ENCODE measurements at regions not wholly inside any gene's neighbourhood (a gene's known extent, or its start where the extent isn't known, plus 50 kb on each side); places are given as distances from the start of the nearest gene placed in this dataset.
"Not testable (repeated sequence)": the region's sequence is repeated elsewhere in the genome, so short reads cannot be mapped to it uniquely, and the experiment has no call there.

DNA sequence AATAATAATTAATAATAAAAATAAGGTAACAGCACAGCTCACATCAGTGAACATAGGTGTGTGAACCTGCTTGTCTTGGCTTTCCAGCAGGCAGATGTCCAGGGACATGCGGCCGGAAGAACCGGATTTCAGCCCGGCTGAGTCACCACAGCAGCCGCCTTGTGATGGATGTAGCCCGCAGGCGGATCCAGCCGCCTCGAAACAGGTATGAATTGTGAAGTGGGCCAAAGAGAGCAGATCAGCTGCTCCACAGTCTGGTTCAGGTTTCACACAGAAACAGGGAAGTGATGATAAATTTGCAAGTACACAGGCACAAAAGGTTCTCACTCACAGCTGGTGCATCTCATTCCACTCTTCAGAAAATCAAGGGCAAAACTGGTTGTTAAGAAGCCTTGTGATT is 55.1 kb downstream of the ID4 start:
- Histone ChIP-seq H3K27ac (ENCODE audit: low read depth in 2 of 2, low read length in 1 of 2) (peak overlapping the region in 1 of 2 donors; percentile 45), H3K4me1 (ENCODE audit: control insufficient read depth in 2 of 2, insufficient read depth in 2 of 2, low read length in 1 of 2) (no peaks in the 10 kb centered on the region), H3K9me3 (ENCODE audit: control insufficient read depth in 2 of 2, insufficient read depth in 1 of 2, low read depth in 1 of 2, low read length in 1 of 2) (no peaks in the 10 kb centered on the region), H3K27me3 (ENCODE audit: control insufficient read depth in 1 of 2, insufficient read depth in 2 of 2, low read length in 2 of 2) (no peaks in the 10 kb centered on the region), H3K36me3 (ENCODE audit: control insufficient read depth in 2 of 2, insufficient read depth in 2 of 2, low read length in 1 of 2) (no peaks in the 10 kb centered on the region), H3K4me3 (ENCODE audit: low read depth in 1 of 2, low read length in 2 of 2) (no peak overlapping the region)
- WGBS, 2 donors: 55 to 58% methylated on average over 9 of the region's 9 CpGs

DNA sequence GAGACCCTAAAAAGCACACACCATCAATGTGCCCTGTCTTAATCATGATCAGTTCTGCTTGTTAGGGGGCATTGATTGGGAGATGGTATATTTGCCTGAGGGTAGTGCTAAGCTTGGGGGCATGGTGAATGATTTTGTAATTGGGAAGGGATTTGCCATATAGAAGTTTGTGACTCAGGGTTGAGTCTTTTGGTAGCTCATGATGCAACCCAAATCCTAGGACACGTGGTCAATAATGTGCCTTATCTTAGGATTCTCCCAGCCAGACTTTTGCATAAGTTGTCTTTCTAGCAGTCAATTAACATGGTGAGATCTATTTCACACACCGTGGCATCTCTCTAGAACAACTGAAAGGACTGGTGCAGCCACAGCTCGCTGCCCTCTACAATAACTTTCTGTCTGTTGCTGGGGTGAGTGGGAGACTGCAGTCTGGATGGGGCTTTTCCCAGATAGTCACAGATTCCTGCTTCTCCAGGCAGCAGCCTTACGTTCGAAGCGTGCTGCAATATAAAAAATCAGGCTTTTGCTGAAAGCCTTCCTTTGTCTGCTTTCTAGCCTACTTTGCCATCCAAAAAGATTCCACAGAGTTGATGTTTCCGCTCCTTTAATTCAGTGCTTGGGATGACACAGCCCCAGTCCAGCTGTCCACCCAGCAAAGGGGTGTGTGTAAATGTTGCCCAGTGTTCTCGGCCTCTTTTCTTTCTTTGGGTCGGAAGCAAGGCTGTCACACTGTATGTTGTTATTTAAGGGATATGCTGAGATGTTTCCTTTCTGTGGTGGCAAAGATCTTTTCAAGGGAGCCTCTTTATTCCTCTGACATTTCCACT is 58.9 kb downstream of the ID4 start:
- H3K27me3 ChIP-seq (ENCODE audit: control insufficient read depth in 1 of 2, insufficient read depth in 2 of 2, low read length in 2 of 2): no peaks in the 10 kb centered on the region
- no peak overlapping the region for H3K27ac ChIP-seq (ENCODE audit: low read depth in 2 of 2, low read length in 1 of 2)
- H3K9me3 ChIP-seq (ENCODE audit: control insufficient read depth in 2 of 2, insufficient read depth in 1 of 2, low read depth in 1 of 2, low read length in 1 of 2): no peaks in the 10 kb centered on the region
- H3K4me3 ChIP-seq (ENCODE audit: low read depth in 1 of 2, low read length in 2 of 2): no peak overlapping the region
- H3K36me3 ChIP-seq (ENCODE audit: control insufficient read depth in 2 of 2, insufficient read depth in 2 of 2, low read length in 1 of 2): no peaks in the 10 kb centered on the region
- no peaks in the 10 kb centered on the region for H3K4me1 ChIP-seq (ENCODE audit: control insufficient read depth in 2 of 2, insufficient read depth in 2 of 2, low read length in 1 of 2)
- 81 to 87% methylated on average over 9 of the region's 9 CpGs for WGBS, 2 donors

DNA sequence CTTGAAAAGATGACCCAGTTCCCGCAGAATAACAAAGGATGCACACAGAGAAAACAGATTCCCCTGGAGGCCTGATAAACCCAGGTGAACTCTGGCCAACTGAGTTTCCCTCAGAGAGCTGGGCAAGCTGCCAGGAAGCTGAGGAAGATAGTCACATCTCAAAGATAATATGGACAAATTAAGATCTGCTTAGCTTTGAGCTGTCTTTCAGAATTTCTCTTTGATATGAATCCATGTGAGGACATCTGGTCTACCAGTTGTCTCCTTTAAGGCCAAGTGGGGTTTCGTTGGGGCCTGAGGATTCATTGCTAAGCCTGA is 59.5 kb downstream of the ID4 start:
- Histone ChIP-seq H3K4me3 (ENCODE audit: low read depth in 1 of 2, low read length in 2 of 2) (no peak overlapping the region), H3K27me3 (ENCODE audit: control insufficient read depth in 1 of 2, insufficient read depth in 2 of 2, low read length in 2 of 2) (no peaks in the 10 kb centered on the region), H3K27ac (ENCODE audit: low read depth in 2 of 2, low read length in 1 of 2) (no peak overlapping the region), H3K9me3 (ENCODE audit: control insufficient read depth in 2 of 2, insufficient read depth in 1 of 2, low read depth in 1 of 2, low read length in 1 of 2) (no peaks in the 10 kb centered on the region), H3K4me1 (ENCODE audit: control insufficient read depth in 2 of 2, insufficient read depth in 2 of 2, low read length in 1 of 2) (no peaks in the 10 kb centered on the region), H3K36me3 (ENCODE audit: control insufficient read depth in 2 of 2, insufficient read depth in 2 of 2, low read length in 1 of 2) (no peaks in the 10 kb centered on the region)
- 68 to 72% methylated on average over 2 of the region's 2 CpGs for WGBS, 2 donors

DNA sequence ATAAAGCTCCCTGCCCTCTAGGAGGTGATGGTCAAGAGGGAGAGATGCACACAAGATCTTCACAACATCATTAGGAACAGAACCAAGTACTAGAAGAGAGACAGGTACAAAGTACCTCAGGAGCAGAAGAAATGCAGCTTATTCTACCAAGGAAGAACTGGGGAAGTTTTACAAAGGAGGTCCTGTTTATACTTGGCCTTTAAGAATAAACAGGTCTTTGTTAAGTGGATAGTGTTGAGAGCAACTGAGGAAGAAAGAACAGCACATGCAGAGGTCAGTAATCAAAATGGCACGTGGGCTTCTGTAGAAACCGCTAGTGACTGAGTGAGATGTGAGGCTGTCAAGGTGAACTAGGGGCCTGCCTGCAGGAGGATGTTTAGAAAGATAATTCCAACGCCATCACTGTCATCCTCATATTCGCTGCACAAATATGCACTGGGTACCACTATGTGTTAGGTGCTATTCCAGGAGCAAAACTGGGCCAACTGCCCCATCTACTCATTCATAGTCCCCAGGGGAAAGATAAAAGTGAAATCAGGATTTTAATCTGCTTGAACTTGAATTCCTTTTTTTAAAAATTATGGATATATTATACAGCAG is 61.1 kb downstream of the ID4 start:
- H3K4me1 ChIP-seq (ENCODE audit: control insufficient read depth in 2 of 2, insufficient read depth in 2 of 2, low read length in 1 of 2): no peaks in the 10 kb centered on the region
- no peak overlapping the region for H3K4me3 ChIP-seq (ENCODE audit: low read depth in 1 of 2, low read length in 2 of 2)
- H3K27ac ChIP-seq (ENCODE audit: low read depth in 2 of 2, low read length in 1 of 2): no peak overlapping the region
- 63 to 65% methylated on average over 4 of the region's 4 CpGs for WGBS, 2 donors
- no peaks in the 10 kb centered on the region for H3K27me3 ChIP-seq (ENCODE audit: control insufficient read depth in 1 of 2, insufficient read depth in 2 of 2, low read length in 2 of 2)
- no peaks in the 10 kb centered on the region for H3K36me3 ChIP-seq (ENCODE audit: control insufficient read depth in 2 of 2, insufficient read depth in 2 of 2, low read length in 1 of 2)
- no peaks in the 10 kb centered on the region for H3K9me3 ChIP-seq (ENCODE audit: control insufficient read depth in 2 of 2, insufficient read depth in 1 of 2, low read depth in 1 of 2, low read length in 1 of 2)

DNA sequence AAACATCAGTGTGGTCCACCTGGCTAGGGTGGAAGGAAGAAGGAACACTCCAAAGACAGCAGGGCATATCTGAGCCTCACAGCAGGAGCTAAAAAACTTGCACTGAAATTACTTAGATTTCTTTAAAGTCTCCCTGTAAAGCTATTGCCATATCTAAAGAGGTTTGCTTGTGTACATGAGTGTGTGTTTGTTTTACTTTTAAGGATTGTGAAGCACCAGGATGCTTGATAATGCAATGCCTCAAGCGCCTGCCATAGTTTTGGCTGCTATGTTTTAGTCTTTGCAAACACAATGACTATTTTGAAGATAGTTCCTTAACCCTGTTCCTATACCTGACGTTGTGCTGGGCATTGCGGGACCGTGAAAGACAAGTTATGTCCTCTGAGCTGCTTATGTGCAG is 65.0 kb downstream of the ID4 start:
- Histone ChIP-seq H3K36me3 (ENCODE audit: control insufficient read depth in 2 of 2, insufficient read depth in 2 of 2, low read length in 1 of 2) (no peaks in the 10 kb centered on the region), H3K4me3 (ENCODE audit: low read depth in 1 of 2, low read length in 2 of 2) (no peak overlapping the region), H3K9me3 (ENCODE audit: control insufficient read depth in 2 of 2, insufficient read depth in 1 of 2, low read depth in 1 of 2, low read length in 1 of 2) (no peaks in the 10 kb centered on the region), H3K27ac (ENCODE audit: low read depth in 2 of 2, low read length in 1 of 2) (no peak overlapping the region), H3K27me3 (ENCODE audit: control insufficient read depth in 1 of 2, insufficient read depth in 2 of 2, low read length in 2 of 2) (no peaks in the 10 kb centered on the region), H3K4me1 (ENCODE audit: control insufficient read depth in 2 of 2, insufficient read depth in 2 of 2, low read length in 1 of 2) (no peaks in the 10 kb centered on the region)
- WGBS, 2 donors: 83 to 88% methylated on average over 4 of the region's 4 CpGs

DNA sequence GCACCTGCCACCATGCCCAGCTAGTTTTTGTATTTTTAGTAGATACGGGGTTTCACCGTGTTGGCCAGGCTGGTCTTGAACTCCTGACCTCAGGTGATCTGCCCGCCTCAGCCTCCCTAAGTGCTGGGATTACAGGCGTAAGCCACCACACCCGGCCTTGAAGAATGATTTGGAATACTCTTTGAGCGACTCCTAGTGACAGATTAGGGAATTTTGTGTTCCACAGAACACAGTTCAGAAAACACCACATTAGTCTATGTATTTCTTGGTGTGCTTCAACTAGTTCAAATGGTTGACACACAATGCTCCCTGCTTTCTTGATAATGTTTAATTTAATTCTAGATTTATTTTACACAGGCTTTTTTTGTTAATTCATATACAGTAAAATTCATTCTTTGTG is 67.2 kb downstream of the ID4 start:
- not testable (repeated sequence) for H3K27ac ChIP-seq (ENCODE audit: low read depth in 2 of 2, low read length in 1 of 2); H3K4me1 ChIP-seq (ENCODE audit: control insufficient read depth in 2 of 2, insufficient read depth in 2 of 2, low read length in 1 of 2); H3K36me3 ChIP-seq (ENCODE audit: control insufficient read depth in 2 of 2, insufficient read depth in 2 of 2, low read length in 1 of 2); H3K4me3 ChIP-seq (ENCODE audit: low read depth in 1 of 2, low read length in 2 of 2); H3K9me3 ChIP-seq (ENCODE audit: control insufficient read depth in 2 of 2, insufficient read depth in 1 of 2, low read depth in 1 of 2, low read length in 1 of 2); H3K27me3 ChIP-seq (ENCODE audit: control insufficient read depth in 1 of 2, insufficient read depth in 2 of 2, low read length in 2 of 2)
- WGBS, 2 donors: 70 to 76% methylated on average over 6 of the region's 6 CpGs

DNA sequence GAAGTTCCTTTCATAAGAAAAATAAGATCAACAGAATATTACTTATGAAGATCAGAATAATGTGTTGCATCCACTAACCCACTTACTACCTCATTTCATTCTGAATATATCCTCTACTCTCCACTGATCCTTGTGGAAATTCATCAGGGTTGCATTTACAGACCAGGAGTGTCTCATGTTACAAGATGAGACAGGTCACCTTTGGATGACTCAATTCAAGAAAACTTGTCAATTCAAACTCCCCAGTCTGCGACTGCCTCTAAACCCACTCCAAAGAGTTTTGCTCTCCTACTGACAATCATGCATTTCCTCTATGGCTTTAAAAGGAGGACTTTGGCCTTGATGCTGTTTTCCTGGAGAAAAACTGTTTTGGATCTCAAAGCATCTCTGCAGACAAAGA is 68.4 kb downstream of the ID4 start:
- H3K27me3 ChIP-seq (ENCODE audit: control insufficient read depth in 1 of 2, insufficient read depth in 2 of 2, low read length in 2 of 2): no peaks in the 10 kb centered on the region
- no peak overlapping the region for H3K4me3 ChIP-seq (ENCODE audit: low read depth in 1 of 2, low read length in 2 of 2)
- H3K36me3 ChIP-seq (ENCODE audit: control insufficient read depth in 2 of 2, insufficient read depth in 2 of 2, low read length in 1 of 2): no peaks in the 10 kb centered on the region
- H3K27ac ChIP-seq (ENCODE audit: low read depth in 2 of 2, low read length in 1 of 2): no peak overlapping the region
- no peaks in the 10 kb centered on the region for H3K9me3 ChIP-seq (ENCODE audit: control insufficient read depth in 2 of 2, insufficient read depth in 1 of 2, low read depth in 1 of 2, low read length in 1 of 2)
- WGBS, 2 donors: 39 to 50% methylated on average over 1 of the region's 1 CpG
- H3K4me1 ChIP-seq (ENCODE audit: control insufficient read depth in 2 of 2, insufficient read depth in 2 of 2, low read length in 1 of 2): no peaks in the 10 kb centered on the region

DNA sequence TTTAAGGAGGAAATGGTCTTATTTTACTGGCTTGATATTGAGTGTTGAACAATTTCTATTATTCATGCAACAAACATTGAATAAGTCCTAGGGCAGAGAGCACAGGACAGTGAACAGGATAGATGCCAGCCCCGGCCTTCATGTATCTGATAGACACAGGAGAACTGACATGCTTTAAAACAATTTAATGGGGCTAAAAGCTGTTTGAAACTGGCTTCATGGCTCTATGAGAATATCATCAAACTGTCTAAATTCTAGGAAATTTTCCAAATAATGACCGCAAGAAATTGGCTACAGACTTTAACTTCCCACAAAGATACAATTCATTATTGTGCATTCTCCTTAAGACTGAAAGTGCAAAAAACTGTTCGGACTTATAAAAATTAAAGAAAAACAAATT is 69.0 kb downstream of the ID4 start:
- no peaks in the 10 kb centered on the region for H3K27me3 ChIP-seq (ENCODE audit: control insufficient read depth in 1 of 2, insufficient read depth in 2 of 2, low read length in 2 of 2)
- no peaks in the 10 kb centered on the region for H3K4me1 ChIP-seq (ENCODE audit: control insufficient read depth in 2 of 2, insufficient read depth in 2 of 2, low read length in 1 of 2)
- WGBS, 2 donors: 80 to 86% methylated on average over 3 of the region's 3 CpGs
- no peak overlapping the region for H3K4me3 ChIP-seq (ENCODE audit: low read depth in 1 of 2, low read length in 2 of 2)
- H3K27ac ChIP-seq (ENCODE audit: low read depth in 2 of 2, low read length in 1 of 2): no peak overlapping the region
- no peaks in the 10 kb centered on the region for H3K9me3 ChIP-seq (ENCODE audit: control insufficient read depth in 2 of 2, insufficient read depth in 1 of 2, low read depth in 1 of 2, low read length in 1 of 2)
- H3K36me3 ChIP-seq (ENCODE audit: control insufficient read depth in 2 of 2, insufficient read depth in 2 of 2, low read length in 1 of 2): no peaks in the 10 kb centered on the region

DNA sequence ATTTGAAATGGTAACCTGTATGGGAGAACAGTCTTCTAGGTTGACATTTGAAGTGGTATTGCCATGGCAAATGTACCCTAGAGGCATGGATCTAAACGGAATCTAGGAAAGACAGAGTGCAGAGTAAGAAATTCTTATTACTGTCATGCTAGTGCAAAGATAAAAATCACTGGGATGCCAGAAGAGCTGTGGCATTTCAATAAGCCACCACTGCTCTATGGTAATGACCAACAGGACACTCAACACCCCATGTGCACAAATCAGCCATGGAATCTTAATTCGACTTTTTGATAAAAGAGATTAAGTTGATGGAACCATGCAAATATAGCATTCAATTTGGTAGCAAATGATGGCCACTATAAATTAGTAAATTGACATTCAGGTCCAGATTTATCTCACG is 74.1 kb downstream of the ID4 start:
- no peak overlapping the region for H3K27ac ChIP-seq (ENCODE audit: low read depth in 2 of 2, low read length in 1 of 2)
- H3K36me3 ChIP-seq (ENCODE audit: control insufficient read depth in 2 of 2, insufficient read depth in 2 of 2, low read length in 1 of 2): no peaks in the 10 kb centered on the region
- 79% methylated on average over 3 of the region's 3 CpGs for WGBS, 2 donors
- no peaks in the 10 kb centered on the region for H3K4me1 ChIP-seq (ENCODE audit: control insufficient read depth in 2 of 2, insufficient read depth in 2 of 2, low read length in 1 of 2)
- H3K27me3 ChIP-seq (ENCODE audit: control insufficient read depth in 1 of 2, insufficient read depth in 2 of 2, low read length in 2 of 2): no peaks in the 10 kb centered on the region
- H3K4me3 ChIP-seq (ENCODE audit: low read depth in 1 of 2, low read length in 2 of 2): no peak overlapping the region
- no peaks in the 10 kb centered on the region for H3K9me3 ChIP-seq (ENCODE audit: control insufficient read depth in 2 of 2, insufficient read depth in 1 of 2, low read depth in 1 of 2, low read length in 1 of 2)

DNA sequence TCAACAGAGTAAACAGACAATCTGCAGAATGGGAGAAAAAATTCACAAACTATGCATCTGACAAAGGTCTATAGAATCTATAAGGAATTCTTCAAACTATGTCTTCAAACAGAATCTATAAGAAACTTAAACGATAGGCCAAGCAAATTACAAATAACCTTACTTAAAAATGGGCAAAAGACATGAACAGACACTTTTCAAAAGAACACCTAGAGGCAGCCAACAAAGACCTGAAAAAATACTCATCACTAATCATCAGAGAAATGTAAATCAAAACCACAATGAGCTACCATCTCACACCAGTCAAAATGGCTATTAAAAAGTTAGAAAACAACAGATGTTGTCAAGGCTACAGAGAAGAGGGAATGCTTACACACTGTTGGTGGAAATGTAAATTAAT is 81.3 kb downstream of the ID4 start:
- Histone ChIP-seq H3K27me3 (ENCODE audit: control insufficient read depth in 1 of 2, insufficient read depth in 2 of 2, low read length in 2 of 2) (no peaks in the 10 kb centered on the region), H3K9me3 (ENCODE audit: control insufficient read depth in 2 of 2, insufficient read depth in 1 of 2, low read depth in 1 of 2, low read length in 1 of 2) (no peaks in the 10 kb centered on the region), H3K36me3 (ENCODE audit: control insufficient read depth in 2 of 2, insufficient read depth in 2 of 2, low read length in 1 of 2) (no peaks in the 10 kb centered on the region), H3K27ac (ENCODE audit: low read depth in 2 of 2, low read length in 1 of 2) (no peak overlapping the region), H3K4me3 (ENCODE audit: low read depth in 1 of 2, low read length in 2 of 2) (no peak overlapping the region), H3K4me1 (ENCODE audit: control insufficient read depth in 2 of 2, insufficient read depth in 2 of 2, low read length in 1 of 2) (no peaks in the 10 kb centered on the region)
- WGBS, 2 donors: 95 to 97% methylated on average over 1 of the region's 1 CpG
